HG03135 (cell line): ENCODE measurements at regions not wholly inside any gene's neighbourhood (a gene's known extent, or its start where the extent isn't known, plus 50 kb on each side); places are given as distances from the start of the nearest gene placed in this dataset.

Source experiments
- ATAC-seq: cut with Tn5 transposase; IDR thresholded peaks from one replicate; pipeline ENCODE4 v1.9.1; 2021; ENCODE audit warnings: mild to moderate bottlenecking, moderate library complexity; ENCODE audit not compliant: unreplicated experiment

- no peak for ATAC-seq
Measured at GRCh38 chr5:56595566-56595965, 219.8 kb upstream of the MAP3K1 start.

- no peak for ATAC-seq
Measured at GRCh38 chr5:56594792-56595191, 220.6 kb upstream of the MAP3K1 start.

DNA sequence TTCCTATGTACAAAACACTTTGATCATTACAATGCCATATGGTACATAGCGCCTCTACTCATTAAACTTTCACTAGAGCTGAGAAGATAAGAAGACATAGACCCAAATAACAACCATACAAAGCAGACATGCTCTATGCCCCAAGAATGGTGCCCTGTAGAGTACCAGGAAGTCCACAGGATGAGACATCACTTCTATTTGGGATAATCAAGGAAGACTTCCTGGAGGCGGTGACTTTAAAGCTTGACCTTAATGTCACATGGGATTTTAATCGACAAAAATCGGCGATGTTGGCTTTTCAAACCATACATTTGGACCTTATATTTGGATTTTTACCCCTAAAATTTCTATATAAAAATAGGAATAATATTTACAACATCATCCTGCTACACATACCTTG, 224.3 kb upstream of the MAP3K1 start:
- ATAC-seq: no peak

DNA sequence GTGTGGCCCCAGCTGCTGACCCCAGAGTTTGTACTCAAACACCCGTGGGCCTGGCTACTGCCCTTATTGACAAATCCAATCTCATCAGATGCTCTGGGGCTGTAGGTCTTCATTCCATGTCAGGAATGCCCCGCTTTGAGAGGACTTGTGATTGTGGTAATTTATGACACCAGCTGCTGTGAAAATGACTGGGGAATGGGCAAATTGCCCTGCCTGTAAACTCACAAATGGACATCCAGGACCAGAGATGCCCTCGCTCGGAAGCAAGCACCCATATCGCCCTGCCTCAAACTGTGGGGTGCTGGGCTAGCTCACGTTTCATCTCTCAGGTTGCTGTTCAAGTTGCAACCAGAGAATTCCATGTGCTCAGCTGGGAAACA, 225.9 kb upstream of the MAP3K1 start:
- ATAC-seq: no peak

DNA sequence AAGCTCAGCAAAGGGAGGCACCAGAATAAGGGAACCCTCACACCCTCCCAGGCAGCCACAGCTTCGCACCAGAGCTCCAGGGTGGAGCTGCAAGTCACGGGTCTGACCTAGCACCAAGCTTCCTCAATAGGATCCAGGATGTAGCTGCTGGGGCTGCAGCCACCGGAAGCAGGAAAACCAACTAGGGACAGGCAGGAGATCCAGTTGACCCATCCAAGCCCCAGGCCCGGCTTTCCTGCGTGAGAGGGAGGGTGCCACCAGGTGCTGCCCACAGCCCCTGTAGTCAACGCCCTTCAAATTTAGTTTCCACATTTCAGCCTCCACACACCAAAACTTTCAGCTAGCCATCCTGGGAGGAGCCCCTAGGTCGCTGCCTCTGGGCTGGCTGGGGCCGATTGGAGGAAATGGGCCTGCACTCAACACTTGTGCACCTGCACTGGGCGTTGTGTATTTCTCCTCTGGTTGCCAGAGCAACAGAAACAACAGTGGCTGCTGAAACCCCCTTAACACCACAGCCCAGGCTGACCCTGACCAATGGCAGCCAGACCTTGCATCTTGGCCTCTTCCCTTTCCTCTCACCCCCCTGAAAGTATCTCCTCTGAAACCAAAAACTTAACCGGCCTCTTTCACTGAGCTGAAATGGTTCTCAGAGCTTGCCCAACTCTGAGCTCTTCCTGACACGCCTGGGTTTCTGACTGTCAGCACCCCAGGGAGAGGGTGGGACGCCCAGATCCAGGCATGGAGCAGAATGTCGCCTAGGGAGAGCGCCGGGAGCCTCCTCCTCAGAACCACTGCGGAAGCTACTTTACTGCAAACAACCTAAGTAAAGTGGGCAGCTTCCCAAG, 226.5 kb upstream of the MAP3K1 start:
- ATAC-seq: peak; percentile 99

- no peak for ATAC-seq
Measured at GRCh38 chr5:56588131-56588487, 227.2 kb upstream of the MAP3K1 start.

DNA sequence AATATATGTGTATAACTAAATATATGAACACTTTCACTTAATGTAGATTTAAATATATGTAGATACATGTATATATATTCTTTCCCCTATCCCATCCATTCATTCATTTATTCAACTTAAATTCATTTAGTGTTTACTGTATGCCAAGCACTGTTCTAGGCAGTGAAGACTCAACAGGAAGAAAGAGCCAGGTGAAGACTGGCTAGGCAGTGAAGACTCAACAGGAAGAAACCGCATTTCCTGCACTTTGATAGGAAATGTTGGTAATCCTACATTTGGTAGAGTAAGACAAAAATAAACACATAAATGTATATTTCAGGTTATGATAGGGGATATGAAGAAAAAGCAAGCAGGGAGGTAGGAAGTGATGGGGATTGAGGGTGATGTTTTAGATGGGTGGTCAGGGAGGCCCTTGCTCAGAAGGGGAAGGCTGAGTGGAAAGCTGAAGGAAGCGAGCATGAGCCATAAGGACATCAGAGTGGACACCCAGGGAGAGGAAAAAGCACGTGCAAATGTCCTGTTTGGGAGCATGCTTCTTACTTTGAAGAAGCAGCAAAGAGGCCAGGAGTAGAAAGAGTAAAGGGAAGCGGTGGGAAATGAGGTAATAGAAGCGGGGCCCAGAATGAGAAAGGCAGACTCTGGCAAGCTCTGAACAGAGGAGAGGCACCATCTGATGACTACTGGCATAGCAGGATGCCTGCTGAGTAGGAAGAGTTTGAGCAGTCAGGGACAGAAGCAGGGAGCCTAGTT, 227.8 kb upstream of the MAP3K1 start:
- ATAC-seq: no peak

GRCh38 chr5:56585999-56586691, 229.2 kb upstream of the MAP3K1 start:
- no peak for ATAC-seq

GRCh38 chr5:56585461-56585860, 229.9 kb upstream of the MAP3K1 start:
- ATAC-seq: no peak

- no peak for ATAC-seq
Measured at GRCh38 chr5:56581426-56581825, 233.9 kb upstream of the MAP3K1 start.

DNA sequence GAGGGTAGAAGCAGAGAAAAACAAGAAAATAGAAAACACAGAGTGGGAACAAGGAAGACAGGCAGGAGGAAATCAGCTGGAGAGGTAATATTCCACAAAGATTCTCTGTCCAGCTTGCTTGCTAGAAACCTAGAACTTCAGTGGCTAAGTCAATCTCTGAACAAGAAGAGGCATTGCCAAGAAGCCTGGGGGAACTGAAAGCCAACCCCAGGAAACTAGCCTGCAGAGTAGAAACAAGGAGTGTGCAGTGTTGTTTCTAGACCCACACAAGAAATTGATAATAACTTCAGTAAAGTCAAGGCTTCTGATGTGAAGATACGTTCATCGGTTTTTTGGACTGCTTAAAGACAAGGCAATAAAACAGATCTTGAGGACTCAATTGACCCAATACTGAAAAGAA, 234.5 kb upstream of the MAP3K1 start:
- no peak for ATAC-seq

DNA sequence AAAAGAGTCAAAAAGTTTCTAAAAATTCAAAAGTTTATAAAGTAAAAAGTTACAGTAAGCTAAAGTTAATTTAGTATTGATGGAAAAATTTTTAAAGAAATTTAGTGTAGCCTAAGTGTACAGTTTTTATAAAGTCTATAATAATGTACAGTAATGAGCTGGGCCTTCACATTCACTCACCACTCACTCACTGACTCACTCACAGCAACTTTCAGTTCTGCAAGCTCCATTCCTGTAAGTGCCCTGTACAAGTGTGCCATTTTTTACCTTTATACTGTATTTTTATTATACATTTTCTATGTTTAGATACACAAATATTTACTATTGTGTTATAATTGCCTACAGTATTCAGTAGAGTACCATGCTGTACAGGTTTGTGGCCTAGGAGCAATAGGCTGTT, 239.5 kb upstream of the MAP3K1 start:
- ATAC-seq: no peak

DNA sequence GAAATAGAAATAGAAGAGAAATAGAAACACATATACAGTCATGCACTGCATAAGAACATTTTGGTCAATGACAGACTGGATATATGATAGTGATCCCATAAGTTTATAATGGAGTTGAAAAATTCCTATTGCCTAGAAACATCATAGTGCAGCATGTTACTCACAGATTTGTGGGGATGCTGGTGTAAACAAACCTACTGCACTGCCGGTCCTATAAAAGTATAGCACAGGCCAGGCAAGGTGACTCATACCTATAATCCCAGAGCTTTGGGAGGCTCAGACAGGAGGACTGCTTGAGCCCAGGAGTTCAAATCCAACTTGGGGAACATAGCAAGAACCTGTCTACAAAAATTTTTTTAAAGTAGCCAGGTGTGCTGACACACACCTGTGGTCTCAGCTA, 240.6 kb upstream of the MAP3K1 start:
- no peak for ATAC-seq

- ATAC-seq: no peak
Measured at GRCh38 chr5:56569566-56569965, 245.8 kb upstream of the MAP3K1 start.

GRCh38 chr5:56569076-56569475, 246.3 kb upstream of the MAP3K1 start:
- no peak for ATAC-seq

GRCh38 chr5:56567278-56567677, 248.1 kb upstream of the MAP3K1 start:
- ATAC-seq: no peak

- no peak for ATAC-seq
Measured at GRCh38 chr5:56566374-56567249, 248.7 kb upstream of the MAP3K1 start.

- ATAC-seq: no peak
Measured at GRCh38 chr5:56565644-56566043, 249.7 kb upstream of the MAP3K1 start.

DNA sequence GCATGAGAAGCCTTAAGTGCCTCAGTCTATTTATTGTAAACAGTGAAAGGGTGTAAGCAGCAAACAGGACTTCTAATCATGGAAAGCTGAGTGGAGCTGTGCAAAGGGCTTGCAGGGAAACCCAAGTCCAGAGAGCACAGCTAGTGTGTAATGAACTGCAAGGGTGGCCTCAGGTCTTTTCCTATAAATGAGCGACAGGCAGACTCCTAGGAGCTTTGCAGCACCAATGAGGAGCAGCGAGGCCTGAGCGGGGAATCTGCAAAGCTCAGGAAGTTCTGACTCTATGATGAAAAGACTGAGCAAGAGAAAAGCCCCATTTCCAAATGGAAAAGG, 250.1 kb upstream of the MAP3K1 start:
- no peak for ATAC-seq

DNA sequence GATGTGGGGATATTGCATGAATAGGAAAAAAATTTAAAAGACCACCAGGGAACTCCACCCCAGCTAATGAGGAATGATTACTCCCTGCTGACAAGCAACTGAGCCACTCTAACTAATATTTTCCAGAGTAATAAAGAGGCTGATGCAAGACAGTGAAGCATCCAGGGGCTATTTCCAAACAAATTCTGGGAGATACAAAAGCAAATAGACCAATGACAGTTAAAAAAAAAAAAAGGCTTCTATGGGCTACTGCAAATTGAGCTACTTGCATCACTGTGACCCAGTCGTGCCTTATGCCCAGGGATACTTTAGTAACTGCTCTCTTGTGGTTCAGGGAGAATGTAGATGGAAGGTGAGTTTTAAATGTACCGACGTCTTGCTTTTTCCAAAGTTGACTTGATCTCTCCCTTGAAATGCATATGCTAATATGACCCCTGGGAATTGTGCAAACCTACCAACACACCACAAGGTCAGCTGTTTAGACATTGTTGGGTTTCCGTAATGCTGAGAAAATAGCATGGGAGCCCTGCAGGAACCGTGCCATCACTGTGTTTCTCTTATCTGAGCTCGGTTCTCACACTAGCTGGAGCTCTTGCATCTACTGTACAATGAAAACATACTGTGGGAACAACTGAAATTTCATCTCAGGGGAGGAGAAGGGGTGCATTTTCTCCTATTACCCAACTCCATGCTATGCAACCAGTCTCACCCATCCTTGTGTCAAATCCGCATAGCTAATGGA, 250.6 kb upstream of the MAP3K1 start:
- ATAC-seq: no peak
